ENCODE measurements at regions not wholly inside any gene's neighbourhood (a gene's known extent, or its start where the extent isn't known, plus 50 kb on each side); places are given as distances from the start of the nearest gene placed in this dataset.

DNA sequence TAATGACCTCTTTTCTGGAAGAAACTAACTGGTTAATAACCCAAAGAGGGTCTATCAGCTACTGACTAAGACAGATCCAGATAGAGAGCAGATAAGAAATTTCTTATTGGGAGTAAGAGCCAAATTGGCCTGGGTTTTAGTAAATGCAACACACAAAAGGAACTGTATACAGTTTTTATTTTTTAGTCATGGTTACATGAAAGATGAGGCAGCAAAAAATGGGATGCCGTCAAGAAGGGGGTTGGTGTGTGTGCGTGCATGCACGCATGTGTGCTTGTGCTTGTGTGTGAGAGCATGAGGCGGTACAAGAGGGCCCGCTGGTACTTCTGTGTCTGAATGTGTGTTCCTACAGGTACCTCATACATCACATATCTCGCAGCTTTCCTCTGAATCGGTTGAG is 466.2 kb upstream of the HNRNPA3 start:
- DNase-seq: no peak

- DNase-seq: no peak
Measured at GRCh38 chr2:176747506-176747905, 465.1 kb upstream of the HNRNPA3 start.

GRCh38 chr2:176747928-176748327 is 464.7 kb upstream of the HNRNPA3 start:
- no peak for DNase-seq

DNA sequence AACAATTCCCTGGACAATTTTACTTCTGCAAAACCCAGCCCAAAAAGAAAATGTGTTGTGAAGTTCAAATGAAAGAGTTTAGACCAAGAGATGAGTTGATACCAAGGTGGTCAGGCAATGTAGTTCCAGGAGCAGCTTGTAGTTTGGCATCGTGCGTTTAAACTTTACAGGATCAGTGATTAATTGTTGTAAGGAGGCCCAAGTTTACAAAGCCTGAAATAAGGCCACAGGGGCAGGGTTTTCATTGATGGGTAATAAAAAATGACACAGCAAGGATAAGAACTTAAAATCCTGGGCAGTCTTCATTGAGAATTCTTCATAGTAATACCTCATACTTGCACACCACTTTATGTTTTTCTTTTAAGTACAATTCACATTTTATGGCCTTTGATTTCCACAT is 463.9 kb upstream of the HNRNPA3 start:
- DNase-seq: no peak

DNA sequence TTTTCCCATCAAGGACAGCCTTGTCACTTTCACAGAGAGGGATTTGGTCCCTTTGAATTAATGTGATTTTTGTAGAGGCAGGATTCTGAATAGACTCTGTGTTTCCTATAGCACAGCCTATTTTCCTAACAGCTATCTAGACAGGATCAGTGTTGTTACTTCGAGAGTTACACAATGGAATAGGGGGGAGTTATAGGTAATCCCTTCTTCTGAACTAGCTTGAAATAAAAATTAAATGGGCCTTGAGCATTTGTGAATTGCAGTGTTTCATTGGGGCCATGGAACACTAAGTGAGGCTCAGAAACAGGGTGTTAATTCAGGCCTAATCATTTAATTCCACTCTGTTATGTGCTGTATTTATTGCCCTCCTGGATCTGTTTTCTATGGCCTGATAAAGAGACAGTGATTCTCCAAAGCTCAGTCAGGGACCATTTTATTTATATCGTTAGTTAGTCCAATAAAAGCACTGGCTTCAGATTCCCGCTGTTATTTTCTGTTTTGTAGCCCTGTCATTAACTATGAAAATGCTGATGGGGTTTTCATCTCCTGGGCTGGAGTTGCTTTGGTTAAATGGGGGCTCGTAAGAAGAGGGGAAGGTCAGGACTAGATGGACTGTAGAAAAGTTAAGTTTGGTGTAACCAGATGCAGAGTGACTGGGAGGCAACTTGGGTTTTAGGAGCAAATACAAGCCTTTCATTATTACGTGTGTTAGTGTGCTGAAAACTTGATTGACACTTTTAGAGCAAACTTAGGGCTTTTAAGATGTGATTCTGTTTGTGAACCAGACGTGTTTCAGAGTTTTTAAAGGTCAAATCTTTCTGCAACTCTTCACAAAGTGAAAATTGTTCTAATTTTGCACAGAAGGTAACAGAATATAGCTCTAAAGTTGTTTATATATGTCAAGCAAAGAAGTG is 461.0 kb upstream of the HNRNPA3 start:
- no peak for DNase-seq

DNA sequence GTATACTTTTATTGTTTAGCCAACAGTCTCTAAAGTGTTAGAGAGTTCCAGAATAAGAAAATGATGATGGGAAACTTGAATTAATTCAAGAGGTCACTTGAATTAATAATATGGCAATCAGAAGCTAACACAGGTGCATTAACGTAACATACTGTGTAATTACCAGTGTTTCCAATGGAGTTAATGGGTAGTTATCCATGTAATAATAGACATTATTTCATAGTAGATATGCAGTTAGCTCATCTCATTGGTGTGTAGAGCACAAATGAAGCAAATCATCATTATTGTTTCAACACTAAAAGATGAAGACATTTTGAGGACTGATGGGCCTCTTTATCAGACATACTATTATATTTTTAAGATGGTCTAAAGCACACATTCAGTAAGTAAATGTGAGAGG is 460.3 kb upstream of the HNRNPA3 start:
- DNase-seq: no peak

DNA sequence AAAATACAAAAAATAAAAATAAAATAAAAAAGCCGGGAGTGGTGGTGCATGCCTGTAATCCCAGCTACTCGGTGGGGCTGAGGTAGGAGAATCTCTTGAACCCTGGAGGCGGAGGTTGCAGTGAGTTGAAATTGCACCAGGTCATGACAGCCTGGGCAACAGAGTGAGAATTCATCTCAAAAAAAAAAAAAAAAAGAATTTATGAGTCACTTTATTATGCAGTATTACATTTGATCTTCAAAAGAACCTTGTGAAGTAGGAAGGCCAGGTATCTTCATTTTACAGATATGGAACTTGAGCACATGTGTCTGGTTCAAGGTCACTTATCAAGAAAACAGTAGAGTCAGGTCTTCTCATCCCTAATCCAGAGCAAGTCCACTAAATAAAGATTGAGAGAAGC is 459.4 kb upstream of the HNRNPA3 start:
- no peak for DNase-seq

- no peak for DNase-seq
Measured at GRCh38 chr2:176753752-176754474, 458.7 kb upstream of the HNRNPA3 start.

- no peak for DNase-seq
Measured at GRCh38 chr2:176755537-176756135, 457.0 kb upstream of the HNRNPA3 start.

DNA sequence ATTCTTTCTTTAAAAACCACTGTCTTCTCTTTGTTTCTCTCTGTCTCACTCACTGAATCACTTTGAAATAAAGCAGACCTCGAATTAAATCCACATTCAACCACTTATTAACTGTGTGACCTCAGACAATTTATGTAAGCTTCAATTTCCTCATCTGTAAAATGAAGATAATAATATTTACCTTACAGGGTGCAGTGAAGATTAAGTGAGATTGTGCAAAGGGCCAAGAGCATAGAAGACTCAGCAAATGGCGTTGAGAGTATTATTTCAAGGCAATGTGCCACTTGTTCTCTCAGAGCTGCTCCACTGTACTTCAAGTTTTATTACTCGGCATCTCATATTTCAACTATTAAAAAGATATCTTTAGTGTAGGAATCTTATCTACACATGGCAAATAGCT is 454.2 kb upstream of the HNRNPA3 start:
- no peak for DNase-seq

DNA sequence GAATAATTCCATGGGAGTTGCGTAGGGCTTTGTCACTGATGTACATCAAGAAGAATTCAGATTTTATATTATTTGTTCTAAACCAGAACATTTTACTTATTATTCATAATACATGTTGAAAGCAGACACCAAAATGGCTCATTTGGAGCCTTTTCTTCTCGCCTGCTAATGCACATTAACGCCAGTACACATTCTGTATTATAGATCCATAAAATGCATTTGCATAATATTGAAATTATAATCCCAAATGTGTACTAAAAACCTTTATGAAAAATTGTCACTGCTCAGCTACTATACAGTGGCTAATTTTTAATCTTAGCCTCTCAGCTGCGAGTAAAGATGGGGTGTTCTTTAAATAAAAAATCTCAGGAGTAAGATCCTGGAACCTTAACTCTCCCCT is 452.2 kb upstream of the HNRNPA3 start:
- no peak for DNase-seq

DNA sequence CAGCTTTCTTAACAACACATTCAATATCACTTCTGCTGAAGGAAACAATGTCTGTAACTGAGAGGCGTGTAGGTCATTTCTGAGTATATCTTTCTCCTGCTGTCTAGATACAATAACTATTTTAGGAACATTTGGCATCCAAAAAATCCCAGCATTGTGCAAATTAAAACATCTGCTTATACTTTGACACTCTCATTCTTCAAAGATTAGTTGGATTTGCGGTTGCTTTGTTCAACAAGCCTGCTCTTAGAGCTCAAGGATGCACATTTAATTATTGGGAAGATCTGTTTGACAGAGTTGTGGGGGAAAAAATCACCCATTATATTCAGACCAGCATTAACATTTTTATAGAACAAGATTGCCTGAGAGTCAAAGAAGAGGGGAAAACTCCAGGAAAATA is 449.5 kb upstream of the HNRNPA3 start:
- DNase-seq: no peak

DNA sequence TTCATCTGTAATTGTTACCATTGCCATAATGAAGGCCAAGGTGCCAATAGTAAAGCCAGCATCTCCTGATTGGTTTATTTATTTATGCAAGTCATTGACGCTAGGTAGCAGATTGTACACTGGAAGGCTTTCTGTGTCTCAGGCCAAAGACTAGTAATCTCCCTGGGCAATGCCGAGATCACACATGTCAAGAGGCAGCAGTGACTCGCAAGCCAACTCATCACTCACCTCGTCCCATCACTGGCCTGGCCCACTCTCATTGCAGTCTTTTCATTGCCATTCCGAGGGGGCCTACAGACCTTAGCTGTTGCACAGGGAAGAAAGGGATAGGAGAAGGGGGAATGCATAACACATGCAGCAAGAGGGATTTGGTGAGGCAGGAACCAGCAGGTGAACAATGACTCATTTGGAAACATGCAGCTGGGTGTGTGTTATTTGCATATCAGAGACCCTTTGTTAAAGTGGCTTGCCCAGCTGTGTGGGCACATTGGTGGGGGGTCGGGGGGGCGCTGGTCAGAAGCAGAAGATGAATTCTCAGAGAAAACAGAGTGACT is 448.7 kb upstream of the HNRNPA3 start:
- DNase-seq: no peak

- DNase-seq: no peak
Measured at GRCh38 chr2:176764921-176765320, 447.7 kb upstream of the HNRNPA3 start.

DNA sequence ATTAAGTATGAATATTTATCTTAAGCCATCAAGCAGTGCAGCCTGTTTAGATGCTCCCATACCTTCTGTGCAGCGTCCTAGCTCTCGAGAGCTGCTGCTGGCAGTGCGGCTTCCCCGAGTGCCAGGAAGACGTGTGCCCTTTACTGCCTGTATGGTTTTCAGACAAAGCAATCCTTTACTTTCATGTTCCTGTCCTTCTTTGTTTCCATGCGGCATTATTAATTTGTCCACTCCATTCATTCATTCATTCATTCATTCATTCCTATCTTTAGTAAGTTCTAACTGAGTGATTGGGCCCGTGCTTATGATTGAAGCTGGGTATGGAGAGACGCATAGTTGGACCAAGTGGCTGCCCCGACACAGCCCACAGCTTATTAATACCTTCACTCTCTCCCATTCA is 446.6 kb upstream of the HNRNPA3 start:
- DNase-seq: no peak

- no peak for DNase-seq
Measured at GRCh38 chr2:176768185-176768584, 444.4 kb upstream of the HNRNPA3 start.

- no peak for DNase-seq
Measured at GRCh38 chr2:176769021-176769420, 443.6 kb upstream of the HNRNPA3 start.

GRCh38 chr2:176769499-176770370 is 442.9 kb upstream of the HNRNPA3 start:
- DNase-seq: no peak

DNA sequence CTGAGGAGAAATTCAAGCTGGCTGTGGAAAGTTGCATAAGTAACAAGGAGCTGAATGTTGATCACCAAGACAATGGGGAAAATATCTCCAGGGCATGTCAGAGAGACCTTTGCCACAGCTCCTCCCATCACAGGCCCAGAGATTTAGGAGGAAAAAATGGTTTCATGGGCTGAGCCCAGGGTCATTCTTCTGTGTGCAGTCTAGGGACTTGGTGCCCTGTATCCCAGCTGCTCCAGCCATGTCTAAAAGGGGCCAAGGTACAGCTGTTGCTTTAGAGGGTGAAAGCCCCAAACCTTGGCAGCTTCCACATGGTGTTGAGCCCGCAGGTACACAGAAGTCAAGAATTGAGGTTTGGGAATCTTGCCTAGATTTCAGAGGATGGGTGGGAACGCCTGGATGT is 439.8 kb upstream of the HNRNPA3 start:
- no peak for DNase-seq

DNA sequence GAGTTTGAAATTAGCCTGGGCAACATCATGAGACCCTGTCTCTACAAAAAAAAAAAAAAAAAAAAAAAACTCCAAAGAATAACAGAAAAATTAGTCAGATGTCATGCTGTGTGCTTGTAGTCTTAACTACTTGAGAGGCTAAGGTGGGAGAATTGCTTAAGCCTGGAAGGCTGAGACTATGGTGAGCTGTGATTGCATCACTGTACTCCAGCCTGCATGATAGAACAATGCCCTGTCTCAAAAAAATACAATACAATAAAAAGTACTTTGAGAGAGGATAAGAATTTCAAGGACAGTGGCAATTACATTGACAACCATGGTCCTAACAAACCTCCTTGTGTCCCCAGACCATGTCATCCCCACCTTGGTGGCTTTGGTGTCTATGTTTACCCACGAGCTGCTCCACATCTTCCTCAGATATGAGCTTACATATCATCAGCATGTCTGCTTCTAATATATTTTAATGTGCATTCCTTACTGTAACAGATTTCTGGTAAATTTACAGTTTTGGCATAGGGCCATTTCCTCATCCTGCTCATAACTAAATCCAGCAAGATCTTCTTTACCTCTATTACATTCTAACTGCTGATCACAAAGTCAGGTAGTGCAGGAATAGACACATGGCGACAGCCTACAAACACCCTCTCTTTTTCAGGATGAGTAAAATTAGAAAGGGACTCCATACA is 437.7 kb upstream of the HNRNPA3 start:
- DNase-seq: no peak

- no peak for DNase-seq
Measured at GRCh38 chr2:176777262-176777661, 435.3 kb upstream of the HNRNPA3 start.

GRCh38 chr2:176779917-176780316 is 432.7 kb upstream of the HNRNPA3 start:
- DNase-seq: no peak
